Skeletal muscle satellite cell (primary cell): ENCODE measurements at regions not wholly inside any gene's neighbourhood (a gene's known extent, or its start where the extent isn't known, plus 50 kb on each side); places are given as distances from the start of the nearest gene placed in this dataset.

Source experiments
- H3K27me3 ChIP-seq: 2 replicates; pipeline ENCODE4 v1.7.0; 2013; ENCODE audit warnings: low read length; ENCODE audit not compliant: control insufficient read depth, insufficient read depth
- H3K36me3 ChIP-seq: 2 replicates; pipeline ENCODE4 v1.7.0; 2013; ENCODE audit warnings: mild to moderate bottlenecking, control low read depth, low read length; ENCODE audit not compliant: insufficient read depth
- H3K4me1 ChIP-seq: 2 replicates; pipeline ENCODE4 v1.7.0; 2013; ENCODE audit warnings: low read length; ENCODE audit not compliant: control insufficient read depth, insufficient read depth
- H3K4me2 ChIP-seq: 2 replicates; pipeline ENCODE4 v1.7.0; 2013; ENCODE audit warnings: mild to moderate bottlenecking, low read length
- H3K4me3 ChIP-seq: 2 replicates; pipeline ENCODE4 v1.7.0; 2013; ENCODE audit warnings: low read length
- H3K9ac ChIP-seq: 2 replicates; pipeline ENCODE4 v1.7.0; 2013; ENCODE audit warnings: mild to moderate bottlenecking, low read depth, low read length, moderate library complexity
- H3K9me3 ChIP-seq: replicated peaks from 2 replicates; pipeline ENCODE4 v1.7.0; 2013; ENCODE audit warnings: mild to moderate bottlenecking, control low read depth, low read length

GRCh38 chr10:8615118-8615517 is 560.6 kb downstream of the GATA3 start:
- no peak overlapping the region for H3K4me2 ChIP-seq
- H3K4me3 ChIP-seq: no peak overlapping the region
- H3K27me3 ChIP-seq: no peaks in the 10 kb centered on the region
- no peak overlapping the region for H3K9ac ChIP-seq
- H3K4me1 ChIP-seq: no peaks in the 10 kb centered on the region
- H3K36me3 ChIP-seq: no peaks in the 10 kb centered on the region
- no peaks in the 10 kb centered on the region for H3K9me3 ChIP-seq

GRCh38 chr10:8616166-8616565 is 561.7 kb downstream of the GATA3 start:
- Histone ChIP-seq H3K4me1 (no peaks in the 10 kb centered on the region), H3K9me3 (no peaks in the 10 kb centered on the region), H3K9ac (no peak overlapping the region), H3K36me3 (no peaks in the 10 kb centered on the region), H3K27me3 (no peaks in the 10 kb centered on the region), H3K4me3 (no peak overlapping the region), H3K4me2 (no peak overlapping the region)

GRCh38 chr10:8617792-8618191 is 563.3 kb downstream of the GATA3 start:
- no peaks in the 10 kb centered on the region for H3K4me1 ChIP-seq
- H3K36me3 ChIP-seq: no peaks in the 10 kb centered on the region
- no peak overlapping the region for H3K4me2 ChIP-seq
- H3K9me3 ChIP-seq: no peaks in the 10 kb centered on the region
- no peak overlapping the region for H3K4me3 ChIP-seq
- no peaks in the 10 kb centered on the region for H3K27me3 ChIP-seq
- H3K9ac ChIP-seq: no peak overlapping the region

- H3K27me3 ChIP-seq: no peaks in the 10 kb centered on the region
- H3K36me3 ChIP-seq: no peaks in the 10 kb centered on the region
- no peak overlapping the region for H3K4me2 ChIP-seq
- H3K4me3 ChIP-seq: no peak overlapping the region
- H3K9ac ChIP-seq: no peak overlapping the region
- no peaks in the 10 kb centered on the region for H3K4me1 ChIP-seq
- no peaks in the 10 kb centered on the region for H3K9me3 ChIP-seq
These were observed 564.3 kb downstream of the GATA3 start for GRCh38 chr10:8618834-8619233.

GRCh38 chr10:8628351-8628750 is 573.9 kb downstream of the GATA3 start:
- no peaks in the 10 kb centered on the region for H3K36me3 ChIP-seq
- H3K4me2 ChIP-seq: no peak overlapping the region
- no peaks in the 10 kb centered on the region for H3K4me1 ChIP-seq
- H3K4me3 ChIP-seq: no peak overlapping the region
- no peaks in the 10 kb centered on the region for H3K27me3 ChIP-seq
- no peaks in the 10 kb centered on the region for H3K9me3 ChIP-seq
- H3K9ac ChIP-seq: no peak overlapping the region

- no peak overlapping the region for H3K9ac ChIP-seq
- no peaks in the 10 kb centered on the region for H3K27me3 ChIP-seq
- no peak overlapping the region for H3K4me3 ChIP-seq
These were observed 579.4 kb downstream of the GATA3 start for GRCh38 chr10:8633909-8634308.

GRCh38 chr10:8636371-8636770 is 581.9 kb downstream of the GATA3 start:
- Histone ChIP-seq H3K4me2 (no peak overlapping the region), H3K27me3 (no peaks in the 10 kb centered on the region), H3K4me3 (no peak overlapping the region), H3K9ac (no peak overlapping the region), H3K36me3 (no peaks in the 10 kb centered on the region), H3K9me3 (no peaks in the 10 kb centered on the region), H3K4me1 (no peaks in the 10 kb centered on the region)

More at GRCh38 chr10:8633909-8634308, 579.4 kb downstream of the GATA3 start:
- Histone ChIP-seq H3K9me3 (no peaks in the 10 kb centered on the region), H3K36me3 (no peaks in the 10 kb centered on the region), H3K4me1 (no peaks in the 10 kb centered on the region), H3K4me2 (no peak overlapping the region)

GRCh38 chr10:8637640-8638039 is 583.2 kb downstream of the GATA3 start:
- Histone ChIP-seq H3K4me3 (no peak overlapping the region), H3K4me1 (no peaks in the 10 kb centered on the region), H3K27me3 (no peaks in the 10 kb centered on the region), H3K36me3 (no peaks in the 10 kb centered on the region), H3K4me2 (no peak overlapping the region), H3K9me3 (no peaks in the 10 kb centered on the region), H3K9ac (no peak overlapping the region)

GRCh38 chr10:8638088-8638672 is 583.7 kb downstream of the GATA3 start:
- no peak overlapping the region for H3K9ac ChIP-seq
- H3K27me3 ChIP-seq: no peaks in the 10 kb centered on the region
- no peaks in the 10 kb centered on the region for H3K4me1 ChIP-seq
- no peak overlapping the region for H3K4me3 ChIP-seq
- no peaks in the 10 kb centered on the region for H3K36me3 ChIP-seq
- H3K4me2 ChIP-seq: no peak overlapping the region
- no peaks in the 10 kb centered on the region for H3K9me3 ChIP-seq

GRCh38 chr10:8639486-8640185 is 585.1 kb downstream of the GATA3 start:
- Histone ChIP-seq H3K9ac (no peak overlapping the region), H3K27me3 (no peaks in the 10 kb centered on the region), H3K9me3 (no peaks in the 10 kb centered on the region), H3K36me3 (no peaks in the 10 kb centered on the region), H3K4me3 (no peak overlapping the region), H3K4me2 (no peak overlapping the region), H3K4me1 (no peaks in the 10 kb centered on the region)

GRCh38 chr10:8640301-8640700 is 585.8 kb downstream of the GATA3 start:
- no peaks in the 10 kb centered on the region for H3K36me3 ChIP-seq
- H3K27me3 ChIP-seq: no peaks in the 10 kb centered on the region
- no peaks in the 10 kb centered on the region for H3K4me1 ChIP-seq
- H3K9me3 ChIP-seq: no peaks in the 10 kb centered on the region
- no peak overlapping the region for H3K4me3 ChIP-seq
- H3K9ac ChIP-seq: no peak overlapping the region
- no peak overlapping the region for H3K4me2 ChIP-seq

GRCh38 chr10:8640878-8641277 is 586.4 kb downstream of the GATA3 start:
- no peaks in the 10 kb centered on the region for H3K36me3 ChIP-seq

More at GRCh38 chr10:8640878-8641277, 586.4 kb downstream of the GATA3 start:
- Histone ChIP-seq H3K9me3 (no peaks in the 10 kb centered on the region), H3K27me3 (no peaks in the 10 kb centered on the region), H3K9ac (no peak overlapping the region), H3K4me3 (no peak overlapping the region), H3K4me2 (no peak overlapping the region), H3K4me1 (no peaks in the 10 kb centered on the region)
